ENCODE measurements at regions not wholly inside any gene's neighbourhood (a gene's known extent, or its start where the extent isn't known, plus 50 kb on each side); places are given as distances from the start of the nearest gene placed in this dataset.

DNA sequence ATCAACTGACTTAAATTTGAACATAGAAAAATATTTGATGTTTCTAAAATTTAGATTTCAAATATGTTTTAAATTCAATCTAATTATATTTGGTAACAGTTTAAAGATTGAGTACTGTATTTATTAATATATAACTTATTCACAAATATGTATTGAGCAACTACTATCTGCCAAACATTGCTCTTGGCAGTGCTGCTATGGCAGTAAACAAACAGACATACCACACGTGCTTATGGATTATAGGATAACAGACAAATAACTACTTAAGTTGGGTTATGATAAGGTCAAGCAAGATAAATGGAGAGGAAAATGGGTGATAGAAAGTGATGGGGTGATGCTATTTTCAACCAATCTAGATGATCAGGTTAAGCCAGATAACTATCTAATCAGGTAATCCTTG lies 538.1 kb downstream of the C12orf50 start:
- no peak for DNase-seq (ENCODE audit: low read depth)
- no peak for TF ChIP-seq CTCF (IDR thresholded peaks at IDR 0.05; ENCODE audit: insufficient read depth, low read depth, low read length, missing control alignments)
- no peak overlapping the region for H3K4me3 ChIP-seq (ENCODE audit: low read depth, low read length)

DNA sequence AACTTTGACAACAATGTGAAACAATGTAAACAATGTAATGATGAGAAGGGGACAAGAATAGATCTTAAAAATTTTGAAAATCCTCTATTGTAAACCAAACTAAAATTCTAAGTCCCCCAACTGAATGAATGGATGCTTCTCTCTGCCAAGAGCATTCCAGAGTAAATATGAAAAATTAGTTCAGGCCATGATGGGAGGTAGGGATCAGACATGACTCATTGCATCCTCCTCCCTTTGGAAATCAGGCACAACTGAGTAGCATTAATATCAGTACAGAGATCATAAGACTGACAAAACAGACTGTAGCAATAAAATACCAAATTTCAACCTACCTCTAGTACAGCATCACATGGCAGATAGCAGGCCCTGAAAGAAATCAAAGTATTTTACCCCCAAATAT lies 559.9 kb downstream of the C12orf50 start:
- no peak for DNase-seq (ENCODE audit: low read depth)
- no peak for TF ChIP-seq CTCF (IDR thresholded peaks at IDR 0.05; ENCODE audit: insufficient read depth, low read depth, low read length, missing control alignments)

GRCh38 chr12:87467936-87468335 lies 561.3 kb downstream of the C12orf50 start:
- no peak for TF ChIP-seq CTCF (IDR thresholded peaks at IDR 0.05; ENCODE audit: insufficient read depth, low read depth, low read length, missing control alignments)
- DNase-seq (ENCODE audit: low read depth), result no peak
- H3K4me3 ChIP-seq (ENCODE audit: low read depth, low read length), result no peak overlapping the region

More for the DNA sequence above, 559.9 kb downstream of the C12orf50 start:
- H3K4me3 ChIP-seq (ENCODE audit: low read depth, low read length), result no peak overlapping the region

DNA sequence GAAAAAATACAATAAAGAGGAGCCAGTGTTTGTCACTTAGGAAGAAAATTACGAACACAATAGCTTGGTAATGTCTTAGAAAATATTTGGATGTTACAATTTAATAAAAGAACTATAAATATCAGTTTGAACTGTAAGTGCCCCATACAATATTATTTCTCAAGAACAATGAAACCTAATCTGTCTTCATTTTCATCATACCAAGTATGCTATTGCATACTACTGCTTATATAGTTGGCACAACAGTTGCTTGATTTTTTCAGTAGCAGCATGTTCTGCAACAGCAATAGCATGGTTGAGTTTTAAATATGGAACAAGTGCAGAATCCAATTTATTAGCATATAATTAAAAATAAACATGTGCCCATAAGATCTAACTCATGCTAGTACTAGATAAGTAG lies 564.6 kb downstream of the C12orf50 start:
- no peak overlapping the region for H3K4me3 ChIP-seq (ENCODE audit: low read depth, low read length)
- TF ChIP-seq CTCF (IDR thresholded peaks at IDR 0.05; ENCODE audit: insufficient read depth, low read depth, low read length, missing control alignments), result no peak
- DNase-seq (ENCODE audit: low read depth), result no peak

DNA sequence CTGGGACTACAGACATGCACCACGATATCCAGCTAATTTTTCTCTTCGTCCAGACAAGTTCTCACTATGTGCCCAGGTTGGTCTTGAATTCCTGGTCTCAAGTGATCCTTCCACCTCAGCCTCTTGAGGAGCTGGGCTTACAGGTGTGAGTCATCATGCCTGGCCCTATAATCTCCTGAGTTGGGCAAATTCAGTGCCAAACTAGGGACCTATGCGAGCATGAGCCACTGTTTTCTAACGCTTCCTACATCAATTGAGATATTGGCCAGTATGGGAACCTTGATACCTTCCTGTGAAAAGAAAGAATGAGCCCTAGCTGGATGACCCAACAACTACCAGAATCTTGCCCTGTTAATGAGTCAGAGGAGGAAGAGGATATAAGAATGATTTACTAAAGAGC lies 585.2 kb downstream of the C12orf50 start:
- H3K4me3 ChIP-seq (ENCODE audit: low read depth, low read length), result no peak overlapping the region
- no peak for DNase-seq (ENCODE audit: low read depth)
- TF ChIP-seq CTCF (IDR thresholded peaks at IDR 0.05; ENCODE audit: insufficient read depth, low read depth, low read length, missing control alignments), result no peak

DNA sequence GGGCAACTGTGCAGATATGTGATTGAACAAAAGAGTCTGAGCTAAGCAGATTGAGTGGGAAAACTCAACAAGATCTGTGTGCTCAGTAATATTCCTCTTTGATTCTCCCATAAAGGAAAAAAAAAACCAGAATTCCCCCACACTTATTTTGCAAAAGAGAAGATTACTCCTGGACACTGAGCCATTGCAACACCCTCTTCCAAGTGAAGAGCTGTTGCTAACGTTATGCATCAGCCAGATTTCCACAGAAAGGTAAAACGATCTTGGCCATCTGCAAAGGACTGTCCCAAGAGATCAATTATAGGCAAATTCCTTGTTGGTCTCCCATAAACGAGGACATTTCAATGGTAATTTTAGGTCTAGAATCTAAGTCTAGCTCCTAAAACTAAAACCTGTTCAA lies 587.7 kb downstream of the C12orf50 start:
- no peak overlapping the region for H3K4me3 ChIP-seq (ENCODE audit: low read depth, low read length)
- no peak for TF ChIP-seq CTCF (IDR thresholded peaks at IDR 0.05; ENCODE audit: insufficient read depth, low read depth, low read length, missing control alignments)

DNA sequence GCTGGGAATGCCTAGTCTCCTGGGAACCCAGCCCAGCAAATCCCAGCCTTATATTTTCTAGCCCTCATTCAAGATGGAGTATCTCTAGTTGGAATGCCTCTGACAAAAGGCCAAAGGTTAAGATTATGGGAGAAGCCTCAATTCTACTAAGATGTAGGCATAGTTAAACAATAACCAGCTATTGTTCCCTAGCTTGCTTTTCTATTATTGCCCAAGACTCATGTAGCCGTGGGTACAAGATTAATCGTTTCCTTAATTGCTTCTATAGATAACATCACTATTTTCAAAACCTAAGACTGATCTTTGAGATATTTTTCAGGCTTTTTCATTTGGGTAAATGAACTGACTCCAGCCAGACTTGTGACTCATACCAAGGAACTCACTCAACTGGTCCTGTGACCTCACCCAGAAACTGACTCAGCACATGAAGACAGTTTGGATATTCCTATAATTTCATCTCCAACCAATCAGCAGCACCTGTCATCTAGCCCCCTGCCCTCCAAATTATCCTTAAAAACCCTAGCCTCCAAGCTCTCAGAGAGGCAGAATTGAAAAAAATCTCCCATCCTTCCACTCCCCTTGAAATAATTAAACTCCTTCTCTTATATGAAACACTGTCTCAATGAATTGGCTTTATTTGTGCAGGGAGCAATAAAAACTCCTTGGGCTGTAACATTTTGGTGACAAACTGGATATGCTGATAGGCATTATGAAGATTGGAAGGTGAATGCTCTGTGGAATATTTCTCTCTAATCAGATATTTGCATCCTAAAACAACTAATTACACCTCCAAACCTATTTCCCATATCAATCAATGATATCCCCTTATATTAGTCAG lies 589.0 kb downstream of the C12orf50 start:
- no peak overlapping the region for H3K4me3 ChIP-seq (ENCODE audit: low read depth, low read length)
- TF ChIP-seq CTCF (IDR thresholded peaks at IDR 0.05; ENCODE audit: insufficient read depth, low read depth, low read length, missing control alignments), result no peak
- DNase-seq (ENCODE audit: low read depth), result no peak

More for the DNA sequence above, 587.7 kb downstream of the C12orf50 start:
- no peak for DNase-seq (ENCODE audit: low read depth)

All from GM12865 (cell line).